Kidney (tissue), 13 donors: ENCODE measurements at regions not wholly inside any gene's neighbourhood (a gene's known extent, or its start where the extent isn't known, plus 50 kb on each side); places are given as distances from the start of the nearest gene placed in this dataset.
"Not testable (repeated sequence)": the region's sequence is repeated elsewhere in the genome, so short reads cannot be mapped to it uniquely, and the experiment has no call there.

Experiments used
- DNase-seq, 5 donors: peaks; one replicate each; pipeline ENCODE4 v3.0.0-alpha.2; 2013 to 2020
- FAIRE-seq: peaks from 2 replicates; lab custom pipeline; 2012; peaks lifted over from hg19 to GRCh38; lab: Jason Lieb, UNC
- H3K27ac ChIP-seq, 2 donors: one replicate each; pipeline ENCODE4 v1.7.0; 2013; ENCODE audit warnings: low read depth in 2 of 2, low read length in 2 of 2, inconsistent platforms in 1 of 2
- H3K27me3 ChIP-seq: one replicate; pipeline ENCODE4 v1.7.1; 2013; ENCODE audit warnings: low read length, inconsistent platforms; ENCODE audit not compliant: control insufficient read depth, insufficient read depth
- H3K36me3 ChIP-seq, 3 donors: one replicate each; pipeline versions ENCODE4 v1.7.0 to v1.7.1; 2013; ENCODE audit warnings: low read length in 3 of 3, control low read depth in 1 of 3, inconsistent platforms in 1 of 3; ENCODE audit not compliant: insufficient read depth in 3 of 3, control insufficient read depth in 2 of 3
- H3K4me1 ChIP-seq, 3 donors: one replicate each; pipeline versions ENCODE4 v1.7.0 to v1.7.1; 2013; ENCODE audit warnings: low read length in 3 of 3, inconsistent platforms in 1 of 3, low read depth in 1 of 3; ENCODE audit not compliant: control insufficient read depth in 2 of 3, insufficient read depth in 2 of 3
- H3K4me3 ChIP-seq, 3 donors: one replicate each; pipeline versions ENCODE4 v1.7.0 to v1.8.1; 2013; ENCODE audit warnings: low read length in 3 of 3, control low read depth in 1 of 3, inconsistent platforms in 1 of 3
- H3K9ac ChIP-seq, 3 donors: one replicate each; pipeline versions ENCODE4 v1.7.0 to v1.7.1; 2013; ENCODE audit warnings: low read length in 3 of 3, control low read depth in 1 of 3, inconsistent platforms in 1 of 3
- H3K9me3 ChIP-seq, 3 donors: one replicate each; pipeline versions ENCODE4 v1.7.0 to v1.7.1; 2013; ENCODE audit warnings: low read length in 3 of 3, control low read depth in 1 of 3, inconsistent platforms in 1 of 3; ENCODE audit not compliant: control insufficient read depth in 2 of 3, insufficient read depth in 1 of 3
- intact Hi-C: fragments of 100-400 bp; cut with DNase I; formaldehyde crosslinking; loops from one replicate; pipeline ENCODE4 v1.11.1; 2022
- TF ChIP-seq, protein P1 (sequence below): IDR thresholded peaks from 3 replicates; pipeline ENCODE4 v1.5.1; 2012; ENCODE audit warnings: mild to moderate bottlenecking, moderate library complexity, borderline replicate concordance; ENCODE audit not compliant: insufficient read depth; ENCODE audit errors: extremely low read depth
- donor health status: control.
- donor health status: control.
- donor health status: control.
- donor health status: control.
- donor health status: control.
- donor health status: DM: yes; HTN: yes; CAD: no.
- donor health status: Normal renal cell carcinoma (clear cell type).

DNA sequence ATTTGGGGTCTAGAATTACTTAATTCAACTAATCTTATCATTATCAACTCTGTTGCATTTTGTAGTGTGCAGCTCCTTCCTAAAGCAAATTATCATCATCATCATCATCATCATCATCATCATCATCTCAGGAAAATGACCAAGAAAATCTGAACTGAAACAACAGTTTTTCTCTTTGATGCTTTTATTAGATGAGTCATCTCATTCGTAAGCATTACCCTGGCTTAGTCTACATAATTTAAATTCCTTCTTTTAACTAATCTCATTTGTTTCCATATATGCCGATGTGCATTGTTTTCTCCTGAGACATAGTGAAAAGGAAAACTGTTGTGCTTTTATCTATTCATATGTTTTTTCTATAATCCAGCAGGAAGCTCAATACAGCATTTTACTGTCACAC lies 173.0 kb upstream of the PDE4D start:
- Histone ChIP-seq H3K4me1 (no peaks in the 10 kb centered on the region), H3K9ac (no peak overlapping the region), H3K27me3 (no peaks in the 10 kb centered on the region), H3K27ac (no peak overlapping the region), H3K36me3 (no peaks in the 10 kb centered on the region), H3K4me3 (no peak overlapping the region), H3K9me3 (peaks cover 0 to 1% (median 0%) of the 10 kb centered on the region in 3 donors)
- intact Hi-C loops, result no loop called here
- DNase-seq, result no peak
- TF ChIP-seq, protein P1, sequence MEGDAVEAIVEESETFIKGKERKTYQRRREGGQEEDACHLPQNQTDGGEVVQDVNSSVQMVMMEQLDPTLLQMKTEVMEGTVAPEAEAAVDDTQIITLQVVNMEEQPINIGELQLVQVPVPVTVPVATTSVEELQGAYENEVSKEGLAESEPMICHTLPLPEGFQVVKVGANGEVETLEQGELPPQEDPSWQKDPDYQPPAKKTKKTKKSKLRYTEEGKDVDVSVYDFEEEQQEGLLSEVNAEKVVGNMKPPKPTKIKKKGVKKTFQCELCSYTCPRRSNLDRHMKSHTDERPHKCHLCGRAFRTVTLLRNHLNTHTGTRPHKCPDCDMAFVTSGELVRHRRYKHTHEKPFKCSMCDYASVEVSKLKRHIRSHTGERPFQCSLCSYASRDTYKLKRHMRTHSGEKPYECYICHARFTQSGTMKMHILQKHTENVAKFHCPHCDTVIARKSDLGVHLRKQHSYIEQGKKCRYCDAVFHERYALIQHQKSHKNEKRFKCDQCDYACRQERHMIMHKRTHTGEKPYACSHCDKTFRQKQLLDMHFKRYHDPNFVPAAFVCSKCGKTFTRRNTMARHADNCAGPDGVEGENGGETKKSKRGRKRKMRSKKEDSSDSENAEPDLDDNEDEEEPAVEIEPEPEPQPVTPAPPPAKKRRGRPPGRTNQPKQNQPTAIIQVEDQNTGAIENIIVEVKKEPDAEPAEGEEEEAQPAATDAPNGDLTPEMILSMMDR, result no peak
- FAIRE-seq, result no peak

DNA sequence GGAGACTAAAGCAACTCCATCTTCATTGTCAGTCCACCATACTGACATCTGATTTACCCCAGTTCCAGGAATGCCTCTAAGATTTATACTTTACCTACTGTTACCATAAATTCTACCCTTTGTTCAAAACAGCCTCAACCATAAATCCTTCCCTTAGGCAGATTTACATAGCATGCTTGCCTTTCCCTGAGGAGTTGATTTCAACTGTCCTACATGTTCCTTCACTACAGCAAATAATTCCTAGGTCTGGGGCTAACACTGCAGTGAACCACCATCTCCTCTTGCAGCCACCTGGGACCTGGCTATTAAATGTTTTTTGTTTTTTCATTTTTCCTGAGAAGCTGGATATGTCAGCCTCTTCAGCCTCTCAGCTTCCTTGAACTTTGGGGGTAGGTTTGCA lies 166.9 kb upstream of the PDE4D start:
- Histone ChIP-seq H3K27ac (no peak overlapping the region), H3K4me1 (no peaks in the 10 kb centered on the region), H3K4me3 (no peak overlapping the region), H3K27me3 (no peaks in the 10 kb centered on the region), H3K9ac (no peak overlapping the region), H3K9me3 (no peaks in the 10 kb centered on the region), H3K36me3 (no peaks in the 10 kb centered on the region)
- DNase-seq (peak in 2 of 5 donors; percentile 19 to 40), FAIRE-seq (no peak)
- intact Hi-C loops, result no loop called here
- TF ChIP-seq, protein P1, result no peak

DNA sequence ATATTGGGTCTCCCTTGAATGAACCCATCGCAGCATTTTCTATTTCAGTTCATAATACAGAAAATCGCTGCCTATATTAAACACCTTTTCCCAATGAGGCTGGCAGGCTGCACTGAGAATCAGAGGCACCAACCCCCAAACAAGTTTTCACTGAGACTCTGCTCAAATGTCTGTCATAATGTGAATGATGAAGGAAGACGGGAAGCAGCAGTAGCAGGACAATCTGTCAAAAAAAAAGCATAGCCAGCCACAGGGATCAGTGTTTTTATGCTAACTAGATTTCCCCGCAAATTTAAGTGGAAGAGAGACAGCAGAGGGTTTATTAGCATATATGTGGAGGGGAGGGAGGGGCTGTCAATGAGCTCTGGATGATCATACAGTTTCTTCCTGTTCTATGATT lies 162.7 kb upstream of the PDE4D start:
- no peak overlapping the region for H3K9ac ChIP-seq
- no peak for FAIRE-seq
- no peaks in the 10 kb centered on the region for H3K27me3 ChIP-seq
- no peaks in the 10 kb centered on the region for H3K36me3 ChIP-seq
- TF ChIP-seq, protein P1, result no peak
- no peak overlapping the region for H3K27ac ChIP-seq
- H3K9me3 ChIP-seq, result no peaks in the 10 kb centered on the region
- intact Hi-C loops, result no loop called here
- H3K4me1 ChIP-seq, result no peaks in the 10 kb centered on the region
- H3K4me3 ChIP-seq, result no peak overlapping the region
- no peak for DNase-seq

DNA sequence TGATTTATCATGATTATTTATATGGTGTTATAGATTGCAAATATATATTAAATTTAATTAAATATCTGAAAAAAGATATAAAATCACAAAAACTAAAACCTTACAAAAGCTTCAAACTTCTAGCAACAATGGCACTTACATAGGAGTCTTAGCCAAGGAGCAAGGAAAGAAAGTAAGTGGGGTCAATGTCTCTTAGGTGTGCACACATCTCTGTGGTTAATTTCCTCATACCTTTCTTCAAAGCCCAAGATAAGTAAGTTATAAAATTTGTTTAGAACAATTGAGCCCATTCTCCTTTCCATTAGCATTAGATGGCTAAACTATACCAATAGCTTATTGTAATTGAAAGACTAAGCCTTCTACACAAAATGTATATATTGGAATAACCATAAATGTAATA lies 161.6 kb upstream of the PDE4D start:
- H3K27me3 ChIP-seq, result no peaks in the 10 kb centered on the region
- no peaks in the 10 kb centered on the region for H3K36me3 ChIP-seq
- no peak overlapping the region for H3K4me3 ChIP-seq
- no peak overlapping the region for H3K27ac ChIP-seq
- intact Hi-C loops, result no loop called here
- no peak for DNase-seq
- H3K4me1 ChIP-seq, result no peaks in the 10 kb centered on the region
- TF ChIP-seq, protein P1, result no peak
- H3K9me3 ChIP-seq, result no peaks in the 10 kb centered on the region
- no peak overlapping the region for H3K9ac ChIP-seq
- FAIRE-seq, result no peak

DNA sequence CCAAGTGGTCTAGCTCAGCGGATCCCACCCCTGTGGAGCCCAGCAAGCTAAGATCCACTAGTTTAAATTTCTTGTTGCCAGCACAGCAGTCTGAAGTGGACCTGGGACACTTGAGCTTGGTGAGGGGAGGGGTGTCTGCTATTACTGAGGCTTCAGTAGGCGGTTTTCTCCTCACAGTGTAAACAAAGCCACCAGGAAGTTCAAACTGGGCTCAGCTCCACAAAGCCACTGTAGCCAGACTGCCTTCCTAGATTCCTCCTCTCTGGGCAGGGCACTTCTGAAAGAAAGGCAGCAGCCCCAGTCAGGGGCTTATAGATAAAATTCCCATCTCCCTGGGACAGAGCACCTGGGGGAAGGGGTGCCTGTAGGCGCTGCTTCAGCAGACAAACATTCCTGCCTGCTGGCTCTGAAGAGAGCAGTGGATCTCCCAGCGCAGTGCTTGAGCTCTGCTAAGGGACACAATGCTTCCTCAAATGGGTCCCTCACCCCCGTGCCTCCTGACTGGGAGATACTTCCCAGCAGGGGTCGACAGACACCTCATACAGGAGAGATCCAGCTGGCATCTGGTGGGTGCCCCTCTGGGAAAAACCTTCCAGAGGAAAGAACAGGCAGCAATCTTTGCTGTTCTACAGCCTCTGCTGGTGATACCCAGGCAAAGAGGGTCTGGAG lies 148.6 kb upstream of the PDE4D start:
- H3K4me1 ChIP-seq, FAIRE-seq, H3K9ac ChIP-seq, H3K9me3 ChIP-seq, H3K27me3 ChIP-seq, H3K27ac ChIP-seq, intact Hi-C loops, H3K36me3 ChIP-seq, H3K4me3 ChIP-seq, DNase-seq: not testable (repeated sequence)
